ENCODE measurements at regions not wholly inside any gene's neighbourhood (a gene's known extent, or its start where the extent isn't known, plus 50 kb on each side); places are given as distances from the start of the nearest gene placed in this dataset.

DNA sequence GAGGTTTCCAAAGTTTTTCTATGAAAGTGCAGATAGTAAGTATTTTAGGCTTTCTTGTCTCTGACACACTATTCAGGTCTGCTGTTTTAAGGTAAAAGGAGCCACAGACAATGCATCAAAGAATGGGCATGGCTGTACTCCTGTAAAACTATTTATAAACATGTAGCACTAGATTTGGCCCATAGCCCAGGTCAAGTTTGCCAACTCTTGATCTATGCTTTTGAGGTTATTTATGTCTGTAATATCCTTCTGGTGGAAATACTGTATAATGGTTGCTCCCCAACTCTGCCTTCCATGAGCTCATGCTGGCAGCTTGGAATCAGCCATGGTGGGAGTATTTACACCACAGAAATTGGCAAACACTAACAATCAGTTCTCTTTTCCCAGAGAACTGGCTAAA, 244.6 kb downstream of the BUB3 start:
- TF ChIP-seq CTCF (IDR thresholded peaks at IDR 0.05; ENCODE audit: insufficient read depth, low read length): no peak
- no peak for TF ChIP-seq GABPA (IDR thresholded peaks at IDR 0.05; ENCODE audit: low read depth)
- TF ChIP-seq POLR2AphosphoS5 (IDR thresholded peaks at IDR 0.05; ENCODE audit: low read depth): no peak
- TF ChIP-seq SPI1 (IDR thresholded peaks at IDR 0.05; ENCODE audit: borderline replicate concordance, low read depth): no peak
- TF ChIP-seq, protein P1, sequence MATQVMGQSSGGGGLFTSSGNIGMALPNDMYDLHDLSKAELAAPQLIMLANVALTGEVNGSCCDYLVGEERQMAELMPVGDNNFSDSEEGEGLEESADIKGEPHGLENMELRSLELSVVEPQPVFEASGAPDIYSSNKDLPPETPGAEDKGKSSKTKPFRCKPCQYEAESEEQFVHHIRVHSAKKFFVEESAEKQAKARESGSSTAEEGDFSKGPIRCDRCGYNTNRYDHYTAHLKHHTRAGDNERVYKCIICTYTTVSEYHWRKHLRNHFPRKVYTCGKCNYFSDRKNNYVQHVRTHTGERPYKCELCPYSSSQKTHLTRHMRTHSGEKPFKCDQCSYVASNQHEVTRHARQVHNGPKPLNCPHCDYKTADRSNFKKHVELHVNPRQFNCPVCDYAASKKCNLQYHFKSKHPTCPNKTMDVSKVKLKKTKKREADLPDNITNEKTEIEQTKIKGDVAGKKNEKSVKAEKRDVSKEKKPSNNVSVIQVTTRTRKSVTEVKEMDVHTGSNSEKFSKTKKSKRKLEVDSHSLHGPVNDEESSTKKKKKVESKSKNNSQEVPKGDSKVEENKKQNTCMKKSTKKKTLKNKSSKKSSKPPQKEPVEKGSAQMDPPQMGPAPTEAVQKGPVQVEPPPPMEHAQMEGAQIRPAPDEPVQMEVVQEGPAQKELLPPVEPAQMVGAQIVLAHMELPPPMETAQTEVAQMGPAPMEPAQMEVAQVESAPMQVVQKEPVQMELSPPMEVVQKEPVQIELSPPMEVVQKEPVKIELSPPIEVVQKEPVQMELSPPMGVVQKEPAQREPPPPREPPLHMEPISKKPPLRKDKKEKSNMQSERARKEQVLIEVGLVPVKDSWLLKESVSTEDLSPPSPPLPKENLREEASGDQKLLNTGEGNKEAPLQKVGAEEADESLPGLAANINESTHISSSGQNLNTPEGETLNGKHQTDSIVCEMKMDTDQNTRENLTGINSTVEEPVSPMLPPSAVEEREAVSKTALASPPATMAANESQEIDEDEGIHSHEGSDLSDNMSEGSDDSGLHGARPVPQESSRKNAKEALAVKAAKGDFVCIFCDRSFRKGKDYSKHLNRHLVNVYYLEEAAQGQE (IDR thresholded peaks at IDR 0.05; ENCODE audit: insufficient replicate concordance, low read depth): no peak
